GM23338 (cell line): ENCODE measurements at regions not wholly inside any gene's neighbourhood (a gene's known extent, or its start where the extent isn't known, plus 50 kb on each side); places are given as distances from the start of the nearest gene placed in this dataset.

Experiments
- ATAC-seq: fragments of 200-7000 bp; cut with Tn5 transposase; 3 replicates; pipeline ENCODE4 v1.9.1; 2020
- DNase-seq: peaks from one replicate; pipeline ENCODE4 v3.0.0-alpha.2; 2015; ENCODE audit warnings: low spot score
- H2AFZ ChIP-seq: fragments of 200-600 bp; sonication (generic); 2 replicates; pipeline ENCODE4 v1.8.0; 2016; ENCODE audit warnings: antibody characterized with exemption, mild to moderate bottlenecking, moderate library complexity
- H3F3A ChIP-seq: fragments of 200-600 bp; sonication (generic); replicated peaks from 2 replicates; pipeline ENCODE4 v1.8.0; 2017; ENCODE audit warnings: antibody characterized with exemption, mixed run types, low read depth
- H3K27ac ChIP-seq: fragments of 200-600 bp; sonication (generic); 2 replicates; pipeline ENCODE4 v1.6.1; 2016; ENCODE audit warnings: low read depth
- H3K27me3 ChIP-seq: fragments of 200-600 bp; sonication (generic); 2 replicates; pipeline ENCODE4 v1.8.0; 2016; ENCODE audit warnings: mild to moderate bottlenecking, mixed run types, moderate library complexity; ENCODE audit not compliant: insufficient read depth
- H3K36me3 ChIP-seq: fragments of 200-600 bp; sonication (generic); 2 replicates; pipeline ENCODE4 v1.8.0; 2016; ENCODE audit warnings: mild to moderate bottlenecking; ENCODE audit not compliant: insufficient read depth
- H3K4me1 ChIP-seq: fragments of 200-600 bp; sonication (generic); 2 replicates; pipeline ENCODE4 v1.8.0; 2016; ENCODE audit warnings: mild to moderate bottlenecking, moderate library complexity; ENCODE audit not compliant: insufficient read depth
- H3K4me2 ChIP-seq: fragments of 200-600 bp; sonication (generic); 2 replicates; pipeline ENCODE4 v1.7.1; 2017; ENCODE audit warnings: mixed run types
- H3K4me3 ChIP-seq: fragments of 200-600 bp; sonication (generic); 2 replicates; pipeline ENCODE4 v1.6.1; 2016; ENCODE audit warnings: mixed run types
- H3K79me2 ChIP-seq: fragments of 200-600 bp; sonication (generic); replicated peaks from 2 replicates; pipeline ENCODE4 v1.8.0; 2017; ENCODE audit warnings: mild to moderate bottlenecking; ENCODE audit not compliant: insufficient read depth
- H3K9me2 ChIP-seq: fragments of 200-600 bp; sonication (generic); 2 replicates; pipeline ENCODE4 v1.8.0; 2017; ENCODE audit not compliant: insufficient read depth
- H4K20me1 ChIP-seq: fragments of 200-600 bp; sonication (generic); replicated peaks from 2 replicates; pipeline ENCODE4 v1.8.0; 2017; ENCODE audit warnings: mild to moderate bottlenecking; ENCODE audit not compliant: insufficient read depth
- H3K27ac Mint-ChIP-seq: 2 replicates; pipeline ENCODE4 v1.8.0; 2020; ENCODE audit warnings: inconsistent platforms, mild to moderate bottlenecking, moderate library complexity, mixed read lengths
- H3K27me3 Mint-ChIP-seq: 3 replicates; pipeline ENCODE4 v1.8.0; 2022; ENCODE audit warnings: low read depth, mild to moderate bottlenecking, moderate library complexity, mixed read lengths, inconsistent platforms; ENCODE audit not compliant: insufficient read depth, poor library complexity
- H3K36me3 Mint-ChIP-seq: 3 replicates; pipeline ENCODE4 v1.8.0; 2021; ENCODE audit warnings: low read depth, mild to moderate bottlenecking, inconsistent platforms, moderate library complexity, mixed read lengths
- H3K4me1 Mint-ChIP-seq: 3 replicates; pipeline ENCODE4 v1.8.0; 2020; ENCODE audit warnings: mild to moderate bottlenecking, inconsistent platforms, mixed read lengths
- H3K4me3 Mint-ChIP-seq: 3 replicates; pipeline ENCODE4 v1.8.0; 2021; ENCODE audit warnings: moderate library complexity, mild to moderate bottlenecking, inconsistent platforms, mixed read lengths
- H3K9me3 Mint-ChIP-seq: 3 replicates; pipeline ENCODE4 v1.8.0; 2020; ENCODE audit warnings: moderate library complexity, mild to moderate bottlenecking, inconsistent platforms, mixed read lengths
- ETS1 ChIP-seq: IDR thresholded peaks from 2 replicates; pipeline ENCODE4 v1.6.1; 2016; ENCODE audit warnings: antibody characterized with exemption
- ZNF462 ChIP-seq: fragments of 250-450 bp; sonication (Bioruptor Pico); IDR thresholded peaks from 2 replicates; pipeline ENCODE4 v1.5.0; 2020; ENCODE audit warnings: mild to moderate bottlenecking, moderate library complexity

GRCh38 chr5:53416144-53416738 is 64.2 kb upstream of the FST start:
- no peak for ATAC-seq

More at GRCh38 chr5:53416144-53416738, 64.2 kb upstream of the FST start:
- Histone ChIP-seq H3K4me1 (peaks cover 20% of the 10 kb centered on the region; the same call in 1 of the 2 replicates), H3F3A (no peaks in the 10 kb centered on the region), H3K36me3 (no peaks in the 10 kb centered on the region), H3K4me3 (no peak overlapping the region), H3K9me2 (no peaks in the 10 kb centered on the region; the same call in 1 of the 2 replicates), H2AFZ (peak overlapping the region; percentile 2; the same call in 1 of the 2 replicates), H4K20me1 (no peaks in the 10 kb centered on the region), H3K79me2 (no peaks in the 10 kb centered on the region), H3K4me2 (no peak overlapping the region), H3K27ac (no peak overlapping the region), H3K27me3 (no peaks in the 10 kb centered on the region)
- no peak overlapping the region for H3K4me3 Mint-ChIP-seq
- peaks cover 18% of the 10 kb centered on the region for H3K4me1 Mint-ChIP-seq
- DNase-seq: no peak
- H3K9me3 Mint-ChIP-seq: peaks cover 13% of the 10 kb centered on the region
- no peaks in the 10 kb centered on the region for H3K27me3 Mint-ChIP-seq
- H3K27ac Mint-ChIP-seq: no peak overlapping the region
- TF ChIP-seq ETS1: no peak
- TF ChIP-seq ZNF462 (CRISPR knock-in tag): no peak
- H3K36me3 Mint-ChIP-seq: peaks cover 8% of the 10 kb centered on the region; the same call in 2 of the 3 replicates
